Natural killer cell (primary cell): ENCODE measurements at regions not wholly inside any gene's neighbourhood (a gene's known extent, or its start where the extent isn't known, plus 50 kb on each side); places are given as distances from the start of the nearest gene placed in this dataset.

ENCODE experiments used
- ATAC-seq, 3 donors: fragments of 150-1000 bp in 2 of 3; fragments of 200-7000 bp in 1 of 3; cut with Tn5 transposase; 1 replicate in 1 of 3; 2 replicates in 2 of 3; pipeline ENCODE4 v1.10.0; 2021; ENCODE audit warnings: mild to moderate bottlenecking in 2 of 3, moderate library complexity in 2 of 3
- DNase-seq, 2 donors: peaks; one replicate each; pipeline versions ENCODE4 v3.0.0 to v3.0.0-alpha.2; 2013 to 2021; ENCODE audit warnings: mixed read lengths in 1 of 2
- H3K27ac ChIP-seq: one replicate; pipeline ENCODE4 v1.5.1; 2013; ENCODE audit warnings: mild to moderate bottlenecking, low read length
- H3K27me3 ChIP-seq: one replicate; pipeline ENCODE4 v1.6.1; 2013; ENCODE audit warnings: low read length; ENCODE audit not compliant: control insufficient read depth, insufficient read depth
- H3K36me3 ChIP-seq: one replicate; pipeline ENCODE4 v1.6.1; 2013; ENCODE audit warnings: low read length; ENCODE audit not compliant: control insufficient read depth, insufficient read depth
- H3K4me1 ChIP-seq: one replicate; pipeline ENCODE4 v1.6.1; 2013; ENCODE audit warnings: low read length; ENCODE audit not compliant: control insufficient read depth, insufficient read depth
- H3K4me3 ChIP-seq: one replicate; pipeline ENCODE4 v1.5.1; 2013; ENCODE audit warnings: low read length
- H3K9me3 ChIP-seq: one replicate; pipeline ENCODE4 v1.6.1; 2013; ENCODE audit warnings: low read length; ENCODE audit not compliant: control insufficient read depth, insufficient read depth
- H3K27ac Mint-ChIP-seq, 2 donors: one replicate each; pipeline ENCODE4 v1.8.0; 2022; ENCODE audit warnings: mild to moderate bottlenecking in 2 of 2, mixed read lengths in 2 of 2, moderate library complexity in 1 of 2
- H3K27me3 Mint-ChIP-seq, 2 donors: one replicate each; pipeline ENCODE4 v1.8.0; 2022; ENCODE audit warnings: low read depth in 2 of 2, mixed read lengths in 2 of 2
- H3K36me3 Mint-ChIP-seq: one replicate; pipeline ENCODE4 v1.8.0; 2022; ENCODE audit warnings: mixed read lengths
- H3K4me1 Mint-ChIP-seq, 2 donors: one replicate each; pipeline ENCODE4 v1.8.0; 2022; ENCODE audit warnings: mixed read lengths in 2 of 2
- H3K4me3 Mint-ChIP-seq: one replicate; pipeline ENCODE4 v1.8.0; 2022; ENCODE audit warnings: mild to moderate bottlenecking, moderate library complexity, mixed read lengths
- H3K9me3 Mint-ChIP-seq, 2 donors: one replicate each; pipeline ENCODE4 v1.8.0; 2022; ENCODE audit warnings: mixed read lengths in 2 of 2
- CTCF ChIP-seq: fragments of 200-600 bp; IDR thresholded peaks from one replicate; pipeline ENCODE4 v1.8.0; 2022; ENCODE audit warnings: antibody characterized with exemption
- WGBS: methylation state at CpG from one replicate; pipeline ENCODE4 v1.1.7; 2013; ENCODE audit warnings: missing lambda C conversion rate; ENCODE audit not compliant: insufficient coverage; 5-methylcytosine and 5-hydroxymethylcytosine counted together
- intact Hi-C: fragments of 100-400 bp; cut with micrococcal nuclease; formaldehyde crosslinking; loops from one replicate; pipeline ENCODE4 v1.14.2; 2022

- Mint-ChIP-seq H3K27ac (no peak overlapping the region), H3K27me3 (no peaks in the 10 kb centered on the region), H3K4me1 (no peaks in the 10 kb centered on the region), H3K9me3 (peaks cover 8 to 13% of the 10 kb centered on the region in 2 donors), H3K4me3 (no peak overlapping the region), H3K36me3 (no peaks in the 10 kb centered on the region)
- 84% methylated on average over 4 of the region's 4 CpGs for WGBS
- no peak for TF ChIP-seq CTCF
- Histone ChIP-seq H3K27ac (no peak overlapping the region), H3K4me3 (no peak overlapping the region), H3K27me3 (no peaks in the 10 kb centered on the region), H3K4me1 (no peaks in the 10 kb centered on the region), H3K9me3 (peaks cover 2% of the 10 kb centered on the region), H3K36me3 (no peaks in the 10 kb centered on the region)
- intact Hi-C loops: no loop called here
- no peak for ATAC-seq
- DNase-seq: no peak
These were observed 497.8 kb downstream of the NAV3 start for GRCh38 chr12:78328524-78328923.

GRCh38 chr12:78330131-78330530 lies 499.4 kb downstream of the NAV3 start:
- ATAC-seq: no peak
- Mint-ChIP-seq H3K27ac (no peak overlapping the region), H3K4me1 (no peaks in the 10 kb centered on the region), H3K9me3 (peaks cover 10 to 18% of the 10 kb centered on the region in 2 donors), H3K4me3 (no peak overlapping the region), H3K36me3 (no peaks in the 10 kb centered on the region), H3K27me3 (no peaks in the 10 kb centered on the region)
- no peak for DNase-seq
- Histone ChIP-seq H3K9me3 (peaks cover 5% of the 10 kb centered on the region), H3K27ac (no peak overlapping the region), H3K4me1 (no peaks in the 10 kb centered on the region), H3K27me3 (no peaks in the 10 kb centered on the region), H3K4me3 (no peak overlapping the region), H3K36me3 (no peaks in the 10 kb centered on the region)
- intact Hi-C loops: no loop called here
- TF ChIP-seq CTCF: no peak
- no CpG with 5 or more reads among the region's 1 CpG for WGBS

- Histone ChIP-seq H3K4me1 (no peaks in the 10 kb centered on the region), H3K27me3 (no peaks in the 10 kb centered on the region), H3K4me3 (no peak overlapping the region), H3K36me3 (no peaks in the 10 kb centered on the region), H3K9me3 (peaks cover 5% of the 10 kb centered on the region), H3K27ac (no peak overlapping the region)
- Mint-ChIP-seq H3K36me3 (no peaks in the 10 kb centered on the region), H3K27me3 (no peaks in the 10 kb centered on the region), H3K4me3 (no peak overlapping the region), H3K4me1 (no peaks in the 10 kb centered on the region), H3K27ac (no peak overlapping the region), H3K9me3 (peaks cover 11 to 19% of the 10 kb centered on the region in 2 donors)
- DNase-seq: no peak
- WGBS: 100% methylated on average over 1 of the region's 2 CpGs
- intact Hi-C loops: no loop called here
- no peak for ATAC-seq
- TF ChIP-seq CTCF: no peak
These were observed 500.5 kb downstream of the NAV3 start for GRCh38 chr12:78331181-78331580.

GRCh38 chr12:78331753-78332152 lies 501.1 kb downstream of the NAV3 start:
- H3K9me3 ChIP-seq: peaks cover 5% of the 10 kb centered on the region
- WGBS: 55% methylated on average over 3 of the region's 3 CpGs

More at GRCh38 chr12:78331753-78332152, 501.1 kb downstream of the NAV3 start:
- H3K36me3 ChIP-seq: no peaks in the 10 kb centered on the region
- intact Hi-C loops: no loop called here
- no peak for ATAC-seq
- H3K27me3 ChIP-seq: no peaks in the 10 kb centered on the region
- H3K4me1 ChIP-seq: no peaks in the 10 kb centered on the region
- H3K9me3 Mint-ChIP-seq: peaks cover 12 to 21% of the 10 kb centered on the region in 2 donors
- no peak for TF ChIP-seq CTCF
- no peak overlapping the region for H3K4me3 ChIP-seq
- H3K36me3 Mint-ChIP-seq: no peaks in the 10 kb centered on the region
- no peak overlapping the region for H3K27ac Mint-ChIP-seq
- no peaks in the 10 kb centered on the region for H3K4me1 Mint-ChIP-seq
- DNase-seq: no peak
- no peaks in the 10 kb centered on the region for H3K27me3 Mint-ChIP-seq
- no peak overlapping the region for H3K4me3 Mint-ChIP-seq
- no peak overlapping the region for H3K27ac ChIP-seq
